HG03469 (cell line): ENCODE measurements at regions not wholly inside any gene's neighbourhood (a gene's known extent, or its start where the extent isn't known, plus 50 kb on each side); places are given as distances from the start of the nearest gene placed in this dataset.

Experiments
- ATAC-seq: cut with Tn5 transposase; IDR thresholded peaks from one replicate; pipeline ENCODE4 v1.9.1; 2021; ENCODE audit warnings: mild to moderate bottlenecking, moderate library complexity, moderate number of reproducible peaks; ENCODE audit not compliant: unreplicated experiment

DNA sequence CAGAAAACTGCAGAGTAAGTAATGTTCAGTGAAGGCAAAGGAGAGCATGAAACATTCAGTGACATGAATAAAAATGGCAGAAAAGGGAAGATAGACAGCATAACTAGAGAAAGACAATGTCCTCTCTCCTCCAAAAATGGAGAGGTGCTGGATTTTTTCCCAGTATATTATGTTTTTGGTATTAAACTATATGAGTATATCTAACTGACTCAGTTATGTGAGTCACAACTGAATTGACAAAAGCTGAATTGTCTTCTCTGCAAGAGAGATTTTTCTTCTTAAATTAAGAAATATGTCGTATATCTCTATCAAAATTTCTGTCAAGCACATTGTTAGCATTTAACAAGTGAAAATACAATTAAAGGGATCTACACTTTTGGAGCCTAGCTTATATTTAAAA is 375.1 kb downstream of the CHSY3 start:
- no peak for ATAC-seq

- ATAC-seq = no peak
These were observed 373.9 kb downstream of the CHSY3 start for GRCh38 chr5:130278136-130278535.

DNA sequence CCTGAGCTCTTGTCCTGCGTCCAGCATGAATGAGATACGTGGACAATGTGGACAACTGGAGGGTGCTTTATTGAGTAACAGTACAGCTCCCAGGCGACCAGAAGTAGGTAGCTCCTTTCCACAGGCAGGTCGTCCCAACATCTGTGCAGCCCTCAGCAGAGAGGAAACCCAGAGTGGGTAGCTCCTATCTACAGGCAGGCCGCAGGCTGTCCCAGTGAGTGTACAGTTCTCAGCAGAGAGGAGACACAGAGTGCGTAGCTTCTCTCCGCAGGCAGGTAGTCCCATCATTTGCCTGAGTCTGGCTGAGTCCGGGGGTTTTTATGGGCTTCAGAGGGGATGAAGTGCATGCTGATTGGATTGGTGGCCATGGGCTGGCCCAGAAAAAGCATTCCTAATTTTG is 373.3 kb downstream of the CHSY3 start:
- ATAC-seq = no peak

DNA sequence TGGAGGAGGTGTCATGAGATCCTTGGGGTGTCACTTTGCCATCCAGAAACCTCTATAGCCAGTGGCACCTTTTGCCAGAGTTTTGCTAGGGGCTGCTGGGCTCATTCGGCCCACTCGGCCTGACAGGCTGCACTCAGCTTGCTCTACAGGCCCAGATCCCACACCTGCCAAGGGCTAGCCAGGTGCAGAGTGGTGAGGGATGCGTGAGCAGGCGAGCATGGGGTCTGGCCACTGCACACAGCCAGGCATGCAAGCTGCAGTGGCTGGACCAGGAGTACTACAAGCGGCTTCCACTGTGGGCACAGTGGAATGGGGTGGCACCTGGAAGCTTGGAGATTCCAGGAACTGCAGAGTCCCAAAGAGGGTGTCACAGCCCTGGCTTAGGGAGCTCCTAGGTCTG is 372.7 kb downstream of the CHSY3 start:
- no peak for ATAC-seq

DNA sequence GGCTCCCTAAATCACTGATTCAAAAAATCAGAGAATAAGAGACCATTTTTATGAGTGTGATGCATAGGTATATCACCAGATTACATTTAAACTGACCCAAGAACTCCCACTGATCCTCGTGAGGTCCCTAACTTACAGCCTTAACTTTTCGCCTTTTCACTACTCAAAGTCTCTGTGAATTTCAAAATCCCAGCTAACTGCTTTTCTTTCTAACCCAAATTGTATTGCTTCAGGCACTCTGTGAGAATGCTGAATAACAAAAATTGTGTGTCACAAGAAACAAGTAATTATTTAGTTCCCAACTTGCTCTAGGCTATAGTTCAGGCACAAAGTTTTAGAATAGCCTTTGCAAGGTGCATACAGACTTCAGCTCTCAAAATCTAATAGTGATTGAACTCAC is 368.6 kb downstream of the CHSY3 start:
- no peak for ATAC-seq

- ATAC-seq = no peak
These were observed 366.5 kb downstream of the CHSY3 start for GRCh38 chr5:130270786-130271185.

- ATAC-seq = no peak
These were observed 364.2 kb downstream of the CHSY3 start for GRCh38 chr5:130268489-130268888.

- no peak for ATAC-seq
These were observed 363.7 kb downstream of the CHSY3 start for GRCh38 chr5:130267926-130268325.

DNA sequence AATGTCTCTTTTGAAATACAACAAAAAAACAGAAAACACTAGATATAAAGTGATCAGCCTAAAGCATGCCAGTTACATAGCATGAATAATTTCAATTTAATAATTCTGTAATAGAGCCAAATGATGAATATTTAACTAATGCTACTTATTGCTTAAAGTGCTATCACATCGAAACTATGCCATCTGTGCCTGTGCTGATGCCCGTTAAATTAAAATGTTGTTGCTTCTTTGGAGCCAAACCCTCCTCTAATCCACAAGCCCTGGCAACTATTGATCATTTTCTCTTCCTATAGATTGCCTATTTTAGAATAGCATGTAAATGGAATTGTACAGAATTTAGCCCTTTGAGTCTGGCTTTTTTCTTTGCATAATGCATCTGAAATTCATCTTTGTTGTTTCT is 356.2 kb downstream of the CHSY3 start:
- no peak for ATAC-seq

DNA sequence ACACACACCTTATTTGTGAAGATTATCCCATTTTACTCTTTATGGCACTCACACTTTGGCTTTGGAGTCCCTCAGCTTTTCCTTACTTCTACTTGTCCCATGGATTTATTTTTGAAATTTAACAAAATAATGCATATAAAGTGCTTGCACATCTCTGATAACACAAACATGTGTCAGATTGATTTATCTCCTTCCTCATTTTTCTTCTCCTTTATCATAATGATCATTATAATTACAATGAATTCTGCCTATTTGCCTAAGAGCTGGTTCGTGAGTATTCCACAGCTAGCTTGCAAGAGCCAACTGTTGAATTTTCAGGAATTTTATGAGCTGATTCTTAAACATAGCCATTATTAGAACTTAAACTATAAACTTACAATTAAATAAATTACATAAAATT is 347.7 kb downstream of the CHSY3 start:
- no peak for ATAC-seq

DNA sequence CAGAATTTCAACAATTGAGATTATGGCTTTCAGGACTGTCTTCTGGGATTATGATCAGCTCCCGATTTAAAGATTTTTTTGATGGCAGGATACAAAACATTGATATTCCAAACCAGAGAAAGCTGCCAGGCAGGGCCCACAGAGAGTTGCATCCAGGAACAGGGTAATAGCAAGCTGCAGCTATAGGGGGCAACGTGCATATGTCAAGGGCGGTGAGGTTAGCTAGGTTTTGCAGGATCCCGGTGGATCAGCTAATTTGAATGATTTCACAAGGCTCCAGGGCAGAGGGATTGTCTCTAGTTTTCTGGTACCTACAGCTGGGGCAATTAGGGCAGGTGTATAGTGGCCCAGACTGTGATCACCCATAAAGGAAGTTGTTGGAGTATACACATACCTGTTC is 339.4 kb downstream of the CHSY3 start:
- no peak for ATAC-seq

DNA sequence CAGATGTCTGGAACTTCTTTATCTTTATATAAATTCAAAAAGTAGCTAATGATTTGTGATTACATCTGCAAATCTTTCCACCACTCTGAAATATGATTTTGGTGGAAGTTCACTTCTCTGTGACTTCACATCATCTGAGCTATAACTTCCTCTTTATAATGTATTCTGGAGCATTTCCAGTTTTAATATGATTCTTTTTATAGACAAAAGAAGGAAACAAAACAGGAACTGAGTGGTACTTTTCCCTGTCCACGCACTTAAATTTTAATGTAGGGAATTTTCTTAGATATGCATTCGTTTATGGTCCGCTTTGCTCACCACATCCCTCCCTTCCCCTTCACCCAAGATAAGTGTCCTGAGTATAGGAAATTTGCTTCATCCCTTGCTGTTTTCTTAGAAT is 333.5 kb downstream of the CHSY3 start:
- no peak for ATAC-seq
